Stimulated activated CD8-positive, alpha-beta memory T cell treated with anti-CD3 and anti-CD28 coated beads, Interleukin-4, amount 100 ng/mL, for 48 hours (primary cell): ENCODE measurements at regions not wholly inside any gene's neighbourhood (a gene's known extent, or its start where the extent isn't known, plus 50 kb on each side); places are given as distances from the start of the nearest gene placed in this dataset.
"Not testable (repeated sequence)": the region's sequence is repeated elsewhere in the genome, so short reads cannot be mapped to it uniquely, and the experiment has no call there.

ENCODE experiments used
- DNase-seq: peaks from one replicate; pipeline ENCODE4 v3.0.0-alpha.2; 2020

DNA sequence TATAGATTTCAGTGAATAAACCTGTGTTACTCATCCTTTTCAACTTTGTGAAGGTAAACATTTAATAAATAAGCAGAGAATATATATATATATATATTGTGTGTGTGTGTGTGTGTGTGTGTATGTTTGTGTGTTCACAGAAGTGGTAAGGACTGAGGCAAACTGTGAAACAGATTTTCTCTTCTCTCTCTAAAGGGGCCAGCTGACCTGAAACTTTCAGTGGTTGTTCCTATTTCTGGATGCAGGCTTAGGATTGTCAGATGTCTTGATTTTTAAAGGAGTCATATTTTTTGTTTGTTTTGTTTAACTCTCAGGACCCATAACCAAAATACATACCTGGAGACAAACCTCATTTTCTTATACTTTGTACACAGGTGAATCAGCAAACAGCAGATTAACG is 714.9 kb upstream of the MEF2C start:
- no peak for DNase-seq

DNA sequence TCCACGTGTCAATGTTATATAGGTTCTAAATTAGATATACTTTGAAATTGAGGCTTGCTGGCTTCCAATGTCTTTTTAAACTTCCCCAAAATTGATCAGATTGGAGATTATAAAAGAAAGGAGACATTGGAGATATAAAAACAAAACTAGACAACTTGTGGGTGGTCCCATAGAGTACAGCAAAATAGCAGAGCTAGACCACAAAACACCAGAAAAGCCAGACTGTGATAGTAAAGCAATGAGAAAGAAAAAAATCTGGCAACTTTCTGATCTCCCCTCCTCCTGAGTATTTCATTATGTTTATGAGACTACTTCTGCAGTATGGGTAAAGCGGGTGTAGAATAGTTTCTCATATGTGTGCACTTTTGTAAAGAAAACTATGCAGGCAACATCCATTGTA is 713.8 kb upstream of the MEF2C start:
- DNase-seq: no peak

DNA sequence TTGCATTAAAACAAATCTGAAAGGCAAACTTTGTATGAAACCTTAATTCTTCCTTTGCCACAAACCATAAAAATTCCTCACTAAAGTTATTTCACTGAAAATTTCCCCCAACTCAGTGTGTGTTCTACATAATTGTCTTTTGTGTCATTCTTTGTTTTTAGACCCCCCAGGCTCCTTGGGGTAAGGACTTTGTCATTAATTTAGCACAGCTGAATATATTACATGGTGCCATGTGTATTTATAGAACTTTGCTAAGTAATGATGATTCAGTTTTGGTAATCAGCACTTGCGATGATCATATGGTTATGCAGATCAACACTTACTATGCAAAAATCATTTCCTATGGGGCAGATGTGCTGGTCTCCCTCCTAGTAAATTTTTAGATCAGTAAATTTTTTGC is 712.1 kb upstream of the MEF2C start:
- no peak for DNase-seq

DNA sequence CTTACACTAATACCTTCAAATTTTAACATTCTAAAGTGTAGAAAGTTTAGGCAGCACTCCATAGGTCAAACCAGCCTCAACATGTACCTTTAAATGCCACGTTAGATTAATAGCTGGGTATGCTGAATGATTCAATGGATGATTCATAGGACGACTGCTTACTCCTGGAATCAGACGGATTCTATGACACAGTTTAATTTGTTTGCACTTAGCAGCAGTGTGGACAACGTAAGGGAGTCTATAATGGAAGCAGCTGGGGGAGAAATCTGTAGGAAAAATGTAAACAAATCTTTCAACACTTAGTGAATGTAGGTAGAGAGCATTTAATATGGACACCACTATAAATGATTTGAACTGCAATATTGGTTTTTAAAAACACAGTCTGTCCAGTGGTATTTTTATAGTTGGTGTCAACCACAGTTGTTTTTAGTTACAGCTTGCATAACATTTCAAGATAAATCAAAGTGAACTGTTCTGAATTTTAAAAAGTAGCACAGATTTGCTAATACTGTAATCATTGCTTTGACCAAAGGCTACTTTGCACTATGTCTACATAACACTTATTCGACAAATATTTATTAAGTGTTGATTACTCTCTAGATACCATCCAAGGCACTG is 701.5 kb upstream of the MEF2C start:
- no peak for DNase-seq

DNA sequence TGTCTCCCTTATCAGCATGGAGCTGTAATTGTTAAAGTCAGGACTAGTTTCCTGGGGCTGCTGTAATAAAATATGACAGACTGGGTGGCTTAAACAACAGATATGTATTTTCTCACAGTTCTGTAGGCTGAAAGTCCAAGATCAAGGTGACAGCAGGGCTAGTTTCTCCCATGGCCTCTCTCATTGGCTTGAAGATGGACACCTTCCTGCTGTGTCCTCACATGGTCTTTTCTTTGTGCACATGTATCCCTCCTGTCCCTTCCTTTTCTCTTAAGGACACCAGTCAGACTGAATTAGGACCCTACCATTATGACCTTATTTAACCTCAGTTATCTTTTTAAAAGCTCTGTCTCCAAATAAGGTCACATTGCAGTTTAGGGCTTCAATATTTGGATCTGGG is 700.5 kb upstream of the MEF2C start:
- DNase-seq: no peak

DNA sequence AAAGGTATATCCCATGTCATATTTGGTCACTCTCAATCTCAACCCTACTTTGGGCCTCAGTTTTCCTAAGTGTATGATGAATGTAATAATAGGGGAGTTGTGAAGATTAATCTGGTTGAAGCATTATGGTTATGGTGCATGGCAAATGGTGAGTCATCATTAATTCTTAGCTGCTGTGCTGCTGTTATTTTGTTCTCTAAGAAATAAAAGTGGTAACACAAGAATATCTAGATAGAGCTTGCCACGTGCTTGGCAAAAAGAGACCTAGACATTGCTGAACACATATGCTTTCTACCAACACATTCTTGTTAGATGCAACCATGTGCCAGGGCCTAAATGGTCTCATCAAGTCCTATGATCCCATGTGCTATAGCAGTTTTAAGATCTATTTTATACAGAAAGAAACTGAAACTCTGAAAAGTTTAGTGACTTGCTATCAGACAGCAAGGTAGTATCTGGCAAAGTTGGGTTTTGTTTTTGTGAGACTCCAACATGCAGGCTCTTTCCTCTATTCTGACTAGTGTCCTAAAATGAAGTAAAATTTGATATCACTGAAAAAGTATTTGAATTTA is 699.9 kb upstream of the MEF2C start:
- DNase-seq: no peak

DNA sequence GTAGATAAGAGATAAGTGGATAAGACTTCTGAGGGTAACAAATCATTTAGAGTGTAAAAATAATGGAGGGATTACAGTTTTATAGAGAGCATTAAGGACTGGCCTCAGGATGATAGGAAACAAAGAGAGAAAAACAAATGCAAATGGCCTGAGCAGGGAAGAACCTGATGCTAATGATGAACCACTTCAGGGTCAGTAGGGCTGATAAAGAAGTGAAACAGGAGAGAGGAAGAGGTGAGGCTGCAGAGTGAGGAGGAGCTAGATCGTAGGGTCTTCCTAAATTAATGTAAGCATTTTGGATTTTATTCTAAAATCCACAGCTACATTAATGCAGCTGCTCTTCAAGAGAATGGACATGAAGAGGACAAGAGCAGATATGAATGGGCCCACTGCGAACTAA is 698.0 kb upstream of the MEF2C start:
- no peak for DNase-seq

DNA sequence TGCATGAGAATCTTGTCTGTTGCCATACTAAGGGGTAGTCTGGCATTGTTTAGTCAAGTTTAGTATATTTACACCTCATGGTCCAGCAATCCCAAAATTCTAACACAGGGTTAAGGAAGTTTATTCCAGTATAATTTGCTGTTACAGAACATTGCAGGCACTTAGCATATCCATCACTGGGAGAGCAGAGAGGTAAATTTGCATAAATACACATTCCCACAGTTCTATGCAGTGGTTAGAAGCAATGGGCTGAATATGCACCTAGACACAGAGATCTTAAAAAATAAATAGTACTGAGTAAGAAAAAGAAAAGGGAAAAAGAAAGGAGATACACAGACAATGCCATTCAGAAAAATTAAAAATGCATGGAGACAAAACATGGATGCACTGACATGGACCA is 692.3 kb upstream of the MEF2C start:
- DNase-seq: no peak

DNA sequence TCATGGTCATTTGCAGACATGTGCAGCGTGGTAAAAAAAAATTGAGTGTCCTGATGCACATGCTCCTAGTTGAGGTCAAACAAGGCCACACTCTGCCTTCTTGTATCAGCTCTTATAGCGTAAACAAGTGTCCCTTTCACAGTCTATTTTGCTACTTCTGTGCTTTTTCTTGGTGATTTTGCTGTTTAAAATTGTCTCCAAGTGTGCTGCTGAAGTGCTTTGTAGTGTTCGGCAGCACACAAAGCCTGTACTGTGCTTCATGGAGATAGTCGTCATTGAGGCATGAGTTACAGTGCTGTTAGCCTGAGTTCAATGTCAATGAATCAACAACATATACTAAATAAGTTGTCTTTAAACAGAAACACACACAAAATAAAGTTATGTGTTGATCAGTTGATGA is 690.4 kb upstream of the MEF2C start:
- no peak for DNase-seq

DNA sequence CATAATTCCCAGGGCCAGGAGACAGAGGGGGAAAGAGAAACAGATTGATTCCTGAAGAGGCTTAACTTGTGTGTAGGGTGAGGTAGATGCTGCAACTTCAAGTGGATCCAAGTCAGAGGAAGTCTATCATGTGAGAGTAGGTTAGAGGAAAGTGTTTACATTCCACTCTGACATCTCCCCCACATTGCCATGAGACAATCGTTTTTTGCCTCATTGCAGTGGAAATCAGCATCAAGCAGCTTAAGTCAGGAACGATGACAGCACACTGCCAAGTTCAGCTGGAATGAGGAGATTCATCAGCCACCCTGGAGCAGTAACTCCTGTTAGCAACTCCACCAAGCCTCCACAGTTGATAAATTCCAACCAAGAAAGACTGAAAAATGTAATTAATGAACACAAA is 689.7 kb upstream of the MEF2C start:
- no peak for DNase-seq

DNA sequence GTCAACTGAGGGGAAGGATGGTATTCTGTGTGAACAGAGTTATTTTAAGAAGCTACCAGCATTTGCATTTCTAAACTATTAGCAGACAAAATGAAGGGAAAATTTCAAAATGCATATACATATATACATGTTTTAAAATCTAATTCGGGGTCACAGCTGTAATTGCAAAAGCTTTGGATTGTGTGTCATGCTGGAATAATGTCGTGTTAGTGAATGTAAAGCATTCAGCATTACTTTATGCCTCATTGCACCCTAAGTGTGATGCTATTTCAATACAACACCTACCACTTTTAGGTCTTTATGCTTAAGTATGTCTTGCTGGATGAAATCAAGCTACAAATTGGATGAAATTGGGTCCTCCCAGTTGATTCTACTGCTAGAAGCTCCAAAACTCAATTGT is 687.6 kb upstream of the MEF2C start:
- DNase-seq: no peak

DNA sequence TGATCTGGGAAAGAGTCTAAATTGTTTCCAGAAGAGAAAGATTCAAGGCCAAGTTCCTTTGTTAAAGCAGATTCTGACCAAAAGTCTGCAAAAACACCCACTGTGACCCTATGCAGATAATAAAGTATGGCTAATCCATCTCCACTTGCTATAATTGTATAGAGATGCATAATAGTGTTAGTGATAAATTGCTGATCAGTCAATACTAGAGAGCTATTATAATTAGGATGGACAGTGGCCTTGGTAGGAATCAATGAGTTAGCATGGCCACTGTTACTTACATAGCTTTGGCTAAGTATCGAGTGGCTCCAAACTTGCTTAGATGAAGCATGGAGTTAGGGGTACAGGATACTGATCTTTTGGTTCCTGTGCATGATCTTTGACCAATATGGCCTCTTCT is 683.4 kb upstream of the MEF2C start:
- no peak for DNase-seq

DNA sequence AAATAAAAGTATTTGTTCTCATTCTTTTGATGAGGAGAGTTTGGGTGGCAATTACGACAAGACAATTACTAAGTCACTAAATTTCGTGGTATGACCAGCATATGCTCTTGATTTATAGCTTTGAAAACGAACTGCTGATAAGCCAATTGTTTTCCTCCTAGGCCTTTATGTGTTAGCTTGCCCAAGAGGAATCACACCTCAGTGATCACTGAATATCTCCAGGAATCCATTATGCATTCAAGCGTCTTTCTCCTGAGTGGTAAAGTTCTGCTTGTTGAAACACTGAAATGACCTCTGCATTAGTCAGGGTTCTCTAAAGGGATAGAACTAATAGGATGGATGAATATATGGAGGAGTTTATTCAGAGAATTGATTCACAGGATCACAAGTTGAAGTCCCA is 677.7 kb upstream of the MEF2C start:
- no peak for DNase-seq

DNA sequence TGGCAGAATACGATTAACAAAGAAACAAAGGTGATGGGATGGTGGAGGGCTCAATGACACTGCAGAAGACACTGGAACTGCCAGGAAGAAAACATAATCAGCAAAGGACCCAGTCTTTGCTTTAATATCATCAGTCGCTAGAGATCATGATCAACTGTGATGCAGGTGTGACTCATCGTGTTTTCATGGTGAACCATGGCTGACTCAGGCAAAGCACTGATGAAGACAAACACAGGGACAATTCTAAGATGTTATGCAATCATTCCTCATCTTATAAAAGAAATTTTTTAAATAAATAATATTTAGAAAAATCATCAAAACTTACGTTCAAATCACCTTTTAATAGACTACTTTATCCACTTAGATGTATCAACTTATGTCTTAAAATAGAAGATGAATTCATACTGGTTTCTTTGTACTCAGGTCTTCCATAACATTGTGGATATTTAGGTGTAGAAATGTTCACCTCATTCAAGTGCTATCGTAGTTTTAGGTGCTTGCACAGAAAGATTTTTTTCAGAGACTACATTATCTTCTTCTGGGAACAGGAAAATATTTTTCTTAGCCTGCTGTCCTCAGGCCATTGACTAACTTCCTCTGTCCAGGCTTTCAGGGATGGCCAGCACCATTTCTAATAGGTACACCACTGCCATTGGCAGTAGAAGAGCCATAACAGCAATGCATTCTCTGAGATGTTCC is 673.4 kb upstream of the MEF2C start:
- DNase-seq: no peak

DNA sequence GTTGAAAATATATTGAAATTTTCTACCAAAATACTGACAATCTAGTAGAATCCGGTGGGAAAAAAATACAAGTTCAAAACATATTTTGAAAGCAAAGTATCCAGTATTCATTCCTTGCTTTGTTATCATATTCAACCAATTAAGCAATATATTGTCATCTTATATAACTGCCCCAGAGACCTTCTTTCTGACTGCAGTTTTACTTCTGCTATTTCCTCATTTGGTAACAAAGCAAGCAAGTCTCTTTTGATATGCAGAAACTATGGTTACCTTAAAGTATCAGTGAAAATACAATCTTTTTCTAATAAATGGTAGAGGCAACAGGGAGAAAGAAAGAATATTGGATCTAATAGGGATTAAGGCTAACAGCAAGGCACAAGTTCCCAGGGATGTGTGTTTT is 663.7 kb upstream of the MEF2C start:
- no peak for DNase-seq

DNA sequence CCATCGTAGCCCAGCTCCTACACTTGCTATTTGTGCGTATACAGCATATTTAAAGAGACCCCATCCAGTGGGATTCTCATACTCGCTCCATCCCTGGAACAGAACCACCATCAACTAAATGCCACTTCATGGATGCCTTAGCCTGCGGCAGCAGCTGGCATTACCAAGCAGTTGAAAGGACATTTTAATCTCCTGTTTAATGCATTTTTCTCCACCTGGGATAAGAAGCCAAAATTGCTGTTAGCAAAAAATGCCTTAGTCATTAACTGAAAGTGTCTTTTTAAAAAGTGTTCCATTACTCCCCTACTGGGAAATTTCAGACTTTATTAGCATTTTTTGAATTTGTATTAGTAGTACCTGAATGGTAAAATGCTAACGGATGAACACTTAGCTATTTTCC is 662.6 kb upstream of the MEF2C start:
- no peak for DNase-seq

DNA sequence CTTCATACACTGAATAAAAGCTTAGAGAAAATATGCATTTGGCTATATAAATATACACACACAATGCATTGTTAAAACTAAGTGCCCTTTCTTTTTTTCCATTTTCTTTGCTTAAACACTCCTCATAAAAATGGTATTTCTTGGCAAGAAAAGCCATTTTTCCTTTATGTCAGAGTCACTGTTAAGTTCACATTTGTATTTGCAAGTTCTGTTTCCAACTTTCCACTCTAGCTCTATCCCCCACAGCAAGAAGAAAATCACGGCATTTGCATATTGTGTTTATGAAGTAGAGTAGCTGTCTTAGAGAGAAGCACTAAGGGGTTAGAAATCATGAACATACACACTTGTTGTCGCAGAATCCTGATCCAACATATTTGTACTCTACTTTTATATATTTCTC is 662.1 kb upstream of the MEF2C start:
- DNase-seq: no peak

DNA sequence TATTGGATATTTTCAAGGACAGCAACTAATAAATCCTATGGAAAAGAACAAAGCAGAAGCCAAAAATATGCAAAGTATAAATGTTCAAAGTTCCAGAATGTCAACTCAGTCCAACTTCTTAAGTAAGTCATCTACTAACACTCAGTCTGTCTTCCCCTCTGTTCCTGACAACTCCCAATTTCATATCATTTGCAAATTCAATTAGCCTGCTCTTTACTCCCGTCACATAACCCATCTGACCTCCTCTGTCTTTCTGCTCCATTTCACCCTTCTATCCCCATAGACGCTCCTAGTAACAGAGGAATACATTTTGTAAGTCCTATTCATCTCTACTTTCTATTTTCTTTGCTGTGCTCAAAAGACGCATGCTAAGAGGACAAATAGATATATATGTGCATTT is 659.8 kb upstream of the MEF2C start:
- no peak for DNase-seq

DNA sequence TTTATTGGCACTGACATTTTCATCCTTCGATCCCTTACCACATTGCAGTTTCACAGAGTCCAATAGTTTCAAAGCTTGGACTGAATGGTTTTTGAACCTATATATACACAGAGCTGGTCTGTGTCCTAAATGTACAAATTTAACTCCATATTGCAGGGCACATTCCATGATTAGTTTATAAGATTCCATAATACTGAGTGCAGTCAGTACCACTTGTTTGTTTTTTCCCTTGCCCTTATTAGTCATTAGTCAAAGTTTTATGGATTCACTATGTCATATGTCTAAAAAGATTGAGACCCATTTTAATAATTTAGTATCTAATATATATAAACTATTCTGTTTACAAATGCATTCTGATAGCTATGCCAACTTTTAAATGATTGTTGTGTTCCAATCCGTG is 654.8 kb upstream of the MEF2C start:
- no peak for DNase-seq

DNA sequence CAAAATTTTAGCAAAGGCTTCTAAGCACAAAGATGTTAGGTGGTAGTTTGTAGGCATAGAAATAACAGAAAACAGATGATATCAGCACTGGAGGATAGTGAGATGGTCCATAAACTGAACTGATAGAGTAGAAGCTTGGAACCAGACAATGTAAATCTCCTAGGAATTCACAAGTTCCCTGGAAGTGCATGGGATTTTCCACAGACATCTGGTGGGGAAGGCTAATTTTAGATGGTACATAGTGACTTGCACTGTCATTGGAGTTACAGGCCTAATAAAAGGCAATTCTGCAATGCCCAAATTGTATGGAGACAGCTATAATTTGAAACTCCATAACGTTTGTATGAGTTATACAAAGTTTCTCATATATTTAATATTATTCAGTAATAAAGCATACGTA is 653.0 kb upstream of the MEF2C start:
- no peak for DNase-seq

DNA sequence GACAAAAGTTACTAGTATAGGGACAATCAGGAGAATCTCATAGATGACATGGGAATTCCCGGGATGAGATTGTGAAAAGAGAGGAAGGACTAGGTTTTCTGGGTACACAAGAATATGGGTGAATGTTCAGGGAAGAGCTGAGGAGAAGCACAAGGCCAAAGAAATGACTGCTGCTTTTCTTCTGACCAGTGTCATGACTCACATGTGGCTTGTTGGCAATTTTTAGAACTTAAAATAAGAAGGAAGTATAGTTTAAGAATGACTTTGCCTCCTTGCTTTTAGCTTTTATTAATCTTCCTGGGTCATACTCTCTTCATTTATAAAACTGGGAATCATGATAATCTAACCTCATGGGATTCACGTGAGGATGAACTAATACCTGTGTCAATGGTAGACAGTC is 652.4 kb upstream of the MEF2C start:
- DNase-seq: no peak

DNA sequence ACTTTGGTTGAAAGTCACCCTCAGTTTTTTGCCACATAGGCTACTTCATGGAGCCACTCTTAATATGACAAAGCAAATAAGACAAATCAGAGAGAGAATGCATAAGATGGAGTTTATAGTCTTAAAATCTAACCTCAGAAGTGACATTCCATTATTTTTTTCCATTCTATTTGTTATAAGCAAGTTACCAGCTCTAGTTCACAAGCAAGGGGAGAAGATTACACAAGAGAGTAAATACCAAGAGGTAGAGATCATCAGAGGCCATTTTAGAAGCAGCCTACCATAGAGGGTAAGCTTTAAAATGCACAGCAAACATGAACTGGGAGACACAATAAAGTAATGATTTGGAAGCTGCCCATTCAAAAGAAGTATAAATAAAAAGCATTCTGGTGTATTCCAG is 651.3 kb upstream of the MEF2C start:
- no peak for DNase-seq

DNA sequence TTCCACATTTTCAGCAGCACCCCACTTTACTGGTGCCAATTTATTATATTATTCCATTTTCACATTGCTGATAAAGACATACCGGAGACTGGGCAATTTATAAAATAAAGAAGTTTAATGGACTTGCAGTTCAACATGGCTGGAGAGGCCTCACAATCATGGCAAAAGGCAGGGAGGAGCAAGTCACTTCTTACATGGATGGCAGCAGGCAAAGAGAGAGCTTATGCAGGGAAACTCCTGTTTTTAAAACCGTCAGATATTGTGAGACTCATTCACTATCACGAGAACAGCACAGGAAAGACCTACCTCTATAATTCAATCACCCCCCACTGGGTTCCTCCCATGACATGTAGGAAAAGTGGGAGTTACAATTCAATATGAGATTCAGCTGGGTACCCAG is 641.8 kb upstream of the MEF2C start:
- DNase-seq: no peak

DNA sequence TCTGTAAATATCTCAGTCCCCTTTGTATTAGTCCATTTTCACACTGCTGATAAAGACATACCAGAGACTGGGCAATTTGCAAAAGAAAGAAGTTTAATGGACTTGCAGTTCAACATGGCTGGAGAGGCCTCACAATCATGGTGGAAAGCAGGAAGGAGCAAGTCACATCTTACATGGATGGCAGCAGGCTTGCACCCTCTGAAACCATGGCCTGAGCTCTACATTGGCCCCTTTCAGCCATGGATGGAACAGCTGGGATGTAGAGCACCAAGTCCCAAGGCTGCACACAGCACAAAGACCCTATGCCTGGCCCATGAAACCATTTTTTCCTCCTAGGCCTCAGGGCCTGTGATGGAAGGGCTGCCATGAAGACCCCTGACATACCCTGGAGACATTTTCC is 640.9 kb upstream of the MEF2C start:
- not testable (repeated sequence) for DNase-seq

DNA sequence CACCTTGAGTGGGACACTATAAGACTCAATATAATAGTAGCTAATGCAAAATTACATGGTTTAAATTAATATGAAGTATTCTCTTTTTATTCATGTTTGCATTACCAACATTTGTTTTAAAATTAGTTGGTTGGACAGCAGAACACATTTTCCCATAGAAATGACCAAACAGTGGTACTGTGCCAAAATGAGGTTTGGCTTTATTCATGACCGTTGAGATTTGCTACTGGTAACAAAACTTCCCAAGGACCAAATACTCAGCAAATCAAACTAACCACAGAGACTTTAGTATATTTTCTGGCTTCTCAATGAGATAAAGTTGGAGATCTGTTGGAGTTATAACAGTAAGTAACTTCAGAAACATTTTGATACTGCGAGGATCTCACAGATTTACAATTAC is 637.8 kb upstream of the MEF2C start:
- no peak for DNase-seq
